HepG2 (cell line): ENCODE measurements at regions not wholly inside any gene's neighbourhood (a gene's known extent, or its start where the extent isn't known, plus 50 kb on each side); places are given as distances from the start of the nearest gene placed in this dataset.
"Not testable (repeated sequence)": the region's sequence is repeated elsewhere in the genome, so short reads cannot be mapped to it uniquely, and the experiment has no call there.

Experiments
- ARNT ChIP-seq: fragments of 450-650 bp; IDR thresholded peaks from 2 replicates; pipeline ENCODE4 v1.6.1; 2017
- CREB3 ChIP-seq: sonication (generic); formaldehyde crosslinking; IDR thresholded peaks from 2 replicates; pipeline ENCODE4 v1.5.0; 2020; ENCODE audit warnings: missing genetic modification reagents
- CTCF ChIP-seq: sonication (generic); formaldehyde crosslinking; IDR thresholded peaks from 2 replicates; pipeline ENCODE4 v1.5.0; 2020; ENCODE audit warnings: mild to moderate bottlenecking, missing genetic modification reagents, moderate library complexity
- EP300 ChIP-seq, 3 experiments: sonication (generic) in 1 of 3; formaldehyde crosslinking in 1 of 3; IDR thresholded peaks; 2 replicates each; pipeline versions ENCODE4 v1.5.1 to v1.6.1; 2011 to 2020; ENCODE audit warnings: low read depth in 2 of 3, low read length in 2 of 3, borderline replicate concordance in 1 of 3, improper control_type of control experiment in 1 of 3, mild to moderate bottlenecking in 1 of 3, missing genetic modification reagents in 1 of 3, moderate library complexity in 1 of 3
- HMG20A ChIP-seq: IDR thresholded peaks from 2 replicates; pipeline ENCODE4 v1.6.1; 2016; ENCODE audit warnings: borderline replicate concordance
- KMT2A ChIP-seq: sonication (generic); formaldehyde crosslinking; IDR thresholded peaks from 2 replicates; pipeline ENCODE4 v1.4.0; 2020; ENCODE audit warnings: missing genetic modification reagents
- MAFG ChIP-seq: sonication (generic); formaldehyde crosslinking; IDR thresholded peaks from 2 replicates; pipeline ENCODE4 v1.5.1; 2020; ENCODE audit warnings: mild to moderate bottlenecking, missing genetic modification reagents
- POLR2A ChIP-seq, 2 experiments: IDR thresholded peaks; 2 replicates each; pipeline ENCODE4 v1.6.1; 2011; ENCODE audit warnings: low read depth in 2 of 2, low read length in 2 of 2, mild to moderate bottlenecking in 1 of 2, moderate library complexity in 1 of 2; ENCODE audit not compliant: insufficient read depth in 1 of 2
- POLR2AphosphoS2 ChIP-seq: IDR thresholded peaks from 2 replicates; pipeline ENCODE4 v1.6.1; 2011; ENCODE audit warnings: low read depth, low read length, improper control_type of control experiment
- REST ChIP-seq, 2 experiments: IDR thresholded peaks; 2 replicates each; pipeline ENCODE4 v1.6.1; 2011 to 2012; ENCODE audit warnings: low read length in 2 of 2, borderline replicate concordance in 1 of 2, low read depth in 1 of 2, mild to moderate bottlenecking in 1 of 2, moderate library complexity in 1 of 2
- SALL2 ChIP-seq: sonication (generic); formaldehyde crosslinking; IDR thresholded peaks from 2 replicates; pipeline ENCODE4 v1.8.1; 2023; ENCODE audit warnings: mild to moderate bottlenecking, missing genetic modification reagents, inconsistent platforms
- ZNF3 ChIP-seq: IDR thresholded peaks from 2 replicates; pipeline ENCODE4 v1.7.0; 2017; ENCODE audit warnings: inconsistent platforms
- ZNF431 ChIP-seq: sonication (generic); formaldehyde crosslinking; IDR thresholded peaks from 2 replicates; pipeline ENCODE4 v1.9.0; 2022; ENCODE audit warnings: missing genetic modification reagents, low read depth, mild to moderate bottlenecking, borderline replicate concordance

GRCh38 chr1:65621721-65622120 is 171.0 kb upstream of the PDE4B start:
- TF ChIP-seq KMT2A; CREB3 (CRISPR knock-in tag); ARNT; SALL2 (CRISPR knock-in tag); POLR2AphosphoS2; EP300 (IDR thresholded peaks at IDR 0.05; ENCODE audit: low read depth in 2 of 2, low read length in 2 of 2); EP300 (CRISPR knock-in tag; IDR thresholded peaks at IDR 0.05; ENCODE audit: borderline replicate concordance); ZNF3 (CRISPR knock-in tag); CTCF (CRISPR knock-in tag); MAFG (CRISPR knock-in tag); POLR2A (IDR thresholded peaks at IDR 0.05; ENCODE audit: insufficient read depth in 1 of 2, low read depth in 2 of 2, low read length in 2 of 2); REST (IDR thresholded peaks at IDR 0.05; ENCODE audit: borderline replicate concordance in 1 of 2, low read depth in 1 of 2, low read length in 2 of 2); ZNF431 (CRISPR knock-in tag); HMG20A (CRISPR knock-in tag): not testable (repeated sequence)
